ENCODE measurements at regions not wholly inside any gene's neighbourhood (a gene's known extent, or its start where the extent isn't known, plus 50 kb on each side); places are given as distances from the start of the nearest gene placed in this dataset.
"Not testable (repeated sequence)": the region's sequence is repeated elsewhere in the genome, so short reads cannot be mapped to it uniquely, and the experiment has no call there.

- H3K9ac ChIP-seq (ENCODE audit: low read length) = no peak overlapping the region
- H2BK5ac ChIP-seq (ENCODE audit: low read depth, low read length, poor library complexity, severe bottlenecking) = no peak overlapping the region
- WGBS = no CpG with 5 or more reads among the region's 1 CpG
- H4K8ac ChIP-seq (ENCODE audit: low read length) = no peak overlapping the region
- peaks cover 48% of the 10 kb centered on the region for H3K9me3 ChIP-seq (ENCODE audit: control insufficient read depth, low read length)
- no peaks in the 10 kb centered on the region for H3K79me1 ChIP-seq (replicated peaks; ENCODE audit: low read length, poor library complexity, severe bottlenecking)
- H3K36me3 ChIP-seq (ENCODE audit: control insufficient read depth in 1 of 2, insufficient read depth in 2 of 2, low read depth in 1 of 2, low read length in 2 of 2) = no peaks in the 10 kb centered on the region
- no peak overlapping the region for H3K14ac ChIP-seq (ENCODE audit: low read length in 2 of 2)
- H2AK5ac ChIP-seq (ENCODE audit: low read length, severe bottlenecking) = no peak overlapping the region
- no peak overlapping the region for H2BK120ac ChIP-seq (ENCODE audit: low read depth, low read length)
- no peak overlapping the region for H2BK12ac ChIP-seq (ENCODE audit: low read length in 2 of 2)
- no peak overlapping the region for H2BK15ac ChIP-seq (ENCODE audit: low read depth, poor library complexity, severe bottlenecking)
- H3K27ac ChIP-seq (ENCODE audit: low read length, poor library complexity, severe bottlenecking) = no peak overlapping the region
- H3K4ac ChIP-seq (ENCODE audit: low read depth in 1 of 2, low read length in 2 of 2) = no peak overlapping the region
- H3K27me3 ChIP-seq (ENCODE audit: control insufficient read depth in 1 of 2, insufficient read depth in 1 of 2, low read length in 2 of 2) = no peaks in the 10 kb centered on the region
- no peak overlapping the region for H4K91ac ChIP-seq (ENCODE audit: low read length)
- H3K4me1 ChIP-seq (ENCODE audit: control insufficient read depth, insufficient read depth, low read depth, low read length) = no peaks in the 10 kb centered on the region
- no peak overlapping the region for H3K18ac ChIP-seq (ENCODE audit: low read depth in 1 of 2, low read length in 2 of 2)
- no peak overlapping the region for H3K4me3 ChIP-seq (ENCODE audit: insufficient read depth in 1 of 2, low read depth in 1 of 2, low read length in 2 of 2)
- H2AFZ ChIP-seq (ENCODE audit: low read depth, low read length) = no peak overlapping the region
- no peak overlapping the region for H3K4me2 ChIP-seq (ENCODE audit: low read length, poor library complexity, severe bottlenecking)
- DNase-seq = no peak
- H3K23ac ChIP-seq (ENCODE audit: low read length in 2 of 2) = no peak overlapping the region
These were observed 859.2 kb upstream of the GYPC start for GRCh38 chr2:125796784-125797183.

- no peak overlapping the region for H2BK120ac ChIP-seq (ENCODE audit: low read depth, low read length)
- DNase-seq = no peak
- H2BK5ac ChIP-seq (ENCODE audit: low read depth, low read length, poor library complexity, severe bottlenecking) = no peak overlapping the region
- no peaks in the 10 kb centered on the region for H3K4me1 ChIP-seq (ENCODE audit: control insufficient read depth, insufficient read depth, low read depth, low read length)
- H3K4me2 ChIP-seq (ENCODE audit: low read length, poor library complexity, severe bottlenecking) = no peak overlapping the region
- H3K9ac ChIP-seq (ENCODE audit: low read length) = no peak overlapping the region
- H3K23ac ChIP-seq (ENCODE audit: low read length in 2 of 2) = no peak overlapping the region
- no peak overlapping the region for H3K27ac ChIP-seq (ENCODE audit: low read length, poor library complexity, severe bottlenecking)
- no peaks in the 10 kb centered on the region for H3K36me3 ChIP-seq (ENCODE audit: control insufficient read depth in 1 of 2, insufficient read depth in 2 of 2, low read depth in 1 of 2, low read length in 2 of 2)
- no peak overlapping the region for H4K8ac ChIP-seq (ENCODE audit: low read length)
- H3K9me3 ChIP-seq (ENCODE audit: control insufficient read depth, low read length) = peaks cover 44% of the 10 kb centered on the region
- no peak overlapping the region for H2AK5ac ChIP-seq (ENCODE audit: low read length, severe bottlenecking)
- H2AFZ ChIP-seq (ENCODE audit: low read depth, low read length) = no peak overlapping the region
- WGBS = 100% methylated on average over 1 of the region's 4 CpGs
- no peak overlapping the region for H3K14ac ChIP-seq (ENCODE audit: low read length in 2 of 2)
- H3K4ac ChIP-seq (ENCODE audit: low read depth in 1 of 2, low read length in 2 of 2) = no peak overlapping the region
- H2BK15ac ChIP-seq (ENCODE audit: low read depth, poor library complexity, severe bottlenecking) = no peak overlapping the region
- H3K27me3 ChIP-seq (ENCODE audit: control insufficient read depth in 1 of 2, insufficient read depth in 1 of 2, low read length in 2 of 2) = no peaks in the 10 kb centered on the region
- H2BK12ac ChIP-seq (ENCODE audit: low read length in 2 of 2) = no peak overlapping the region
- no peak overlapping the region for H3K4me3 ChIP-seq (ENCODE audit: insufficient read depth in 1 of 2, low read depth in 1 of 2, low read length in 2 of 2)
- no peak overlapping the region for H4K91ac ChIP-seq (ENCODE audit: low read length)
- no peak overlapping the region for H3K18ac ChIP-seq (ENCODE audit: low read depth in 1 of 2, low read length in 2 of 2)
- H3K79me1 ChIP-seq (replicated peaks; ENCODE audit: low read length, poor library complexity, severe bottlenecking) = no peaks in the 10 kb centered on the region
These were observed 858.8 kb upstream of the GYPC start for GRCh38 chr2:125797192-125797591.

GRCh38 chr2:125822746-125823145 is 833.2 kb upstream of the GYPC start:
- Histone ChIP-seq H3K4me2 (ENCODE audit: low read length, poor library complexity, severe bottlenecking) (no peak overlapping the region), H3K79me1 (replicated peaks; ENCODE audit: low read length, poor library complexity, severe bottlenecking) (no peaks in the 10 kb centered on the region), H2BK5ac (ENCODE audit: low read depth, low read length, poor library complexity, severe bottlenecking) (no peak overlapping the region), H3K4me1 (ENCODE audit: control insufficient read depth, insufficient read depth, low read depth, low read length) (no peaks in the 10 kb centered on the region), H4K8ac (ENCODE audit: low read length) (no peak overlapping the region), H3K4me3 (ENCODE audit: insufficient read depth in 1 of 2, low read depth in 1 of 2, low read length in 2 of 2) (no peak overlapping the region), H2BK12ac (ENCODE audit: low read length in 2 of 2) (no peak overlapping the region), H2AFZ (ENCODE audit: low read depth, low read length) (no peak overlapping the region), H3K4ac (ENCODE audit: low read depth in 1 of 2, low read length in 2 of 2) (no peak overlapping the region), H2AK5ac (ENCODE audit: low read length, severe bottlenecking) (no peak overlapping the region), H2BK15ac (ENCODE audit: low read depth, poor library complexity, severe bottlenecking) (no peak overlapping the region), H2BK120ac (ENCODE audit: low read depth, low read length) (no peak overlapping the region), H3K23ac (ENCODE audit: low read length in 2 of 2) (no peak overlapping the region), H4K91ac (ENCODE audit: low read length) (no peak overlapping the region), H3K9ac (ENCODE audit: low read length) (no peak overlapping the region), H3K14ac (ENCODE audit: low read length in 2 of 2) (no peak overlapping the region), H3K27ac (ENCODE audit: low read length, poor library complexity, severe bottlenecking) (no peak overlapping the region), H3K27me3 (ENCODE audit: control insufficient read depth in 1 of 2, insufficient read depth in 1 of 2, low read length in 2 of 2) (no peaks in the 10 kb centered on the region), H3K36me3 (ENCODE audit: control insufficient read depth in 1 of 2, insufficient read depth in 2 of 2, low read depth in 1 of 2, low read length in 2 of 2) (no peaks in the 10 kb centered on the region), H3K18ac (ENCODE audit: low read depth in 1 of 2, low read length in 2 of 2) (no peak overlapping the region), H3K9me3 (ENCODE audit: control insufficient read depth, low read length) (peaks cover 16% of the 10 kb centered on the region)
- 75% methylated on average over 5 of the region's 5 CpGs for WGBS
- DNase-seq = no peak

GRCh38 chr2:125825781-125826180 is 830.2 kb upstream of the GYPC start:
- H3K23ac ChIP-seq (ENCODE audit: low read length in 2 of 2); H2AK5ac ChIP-seq (ENCODE audit: low read length, severe bottlenecking); H2AFZ ChIP-seq (ENCODE audit: low read depth, low read length); H3K4ac ChIP-seq (ENCODE audit: low read depth in 1 of 2, low read length in 2 of 2); H2BK15ac ChIP-seq (ENCODE audit: low read depth, poor library complexity, severe bottlenecking); H3K27me3 ChIP-seq (ENCODE audit: control insufficient read depth in 1 of 2, insufficient read depth in 1 of 2, low read length in 2 of 2); H3K4me3 ChIP-seq (ENCODE audit: insufficient read depth in 1 of 2, low read depth in 1 of 2, low read length in 2 of 2); H3K14ac ChIP-seq (ENCODE audit: low read length in 2 of 2); H2BK12ac ChIP-seq (ENCODE audit: low read length in 2 of 2); H3K79me1 ChIP-seq (replicated peaks; ENCODE audit: low read length, poor library complexity, severe bottlenecking); H3K4me1 ChIP-seq (ENCODE audit: control insufficient read depth, insufficient read depth, low read depth, low read length); H3K4me2 ChIP-seq (ENCODE audit: low read length, poor library complexity, severe bottlenecking); H4K91ac ChIP-seq (ENCODE audit: low read length); H3K18ac ChIP-seq (ENCODE audit: low read depth in 1 of 2, low read length in 2 of 2); H2BK120ac ChIP-seq (ENCODE audit: low read depth, low read length); H4K8ac ChIP-seq (ENCODE audit: low read length); H3K27ac ChIP-seq (ENCODE audit: low read length, poor library complexity, severe bottlenecking); H2BK5ac ChIP-seq (ENCODE audit: low read depth, low read length, poor library complexity, severe bottlenecking); H3K36me3 ChIP-seq (ENCODE audit: control insufficient read depth in 1 of 2, insufficient read depth in 2 of 2, low read depth in 1 of 2, low read length in 2 of 2); H3K9ac ChIP-seq (ENCODE audit: low read length); DNase-seq: not testable (repeated sequence)
- WGBS = 81% methylated on average over 9 of the region's 9 CpGs
- peaks cover 16% of the 10 kb centered on the region for H3K9me3 ChIP-seq (ENCODE audit: control insufficient read depth, low read length)
